Neural cell (in vitro differentiated cells): ENCODE measurements at regions not wholly inside any gene's neighbourhood (a gene's known extent, or its start where the extent isn't known, plus 50 kb on each side); places are given as distances from the start of the nearest gene placed in this dataset.

Experiments used
- H2AFZ ChIP-seq: fragments of 200-600, 300-800 bp; sonication (generic), shearing (Covaris generic); 2 replicates; pipeline ENCODE4 v1.6.0; 2014; ENCODE audit warnings: low read depth, mild to moderate bottlenecking, antibody characterized with exemption, low read length, moderate library complexity
- H3F3A ChIP-seq: fragments of 200-600 bp; shearing (Covaris generic); 2 replicates; pipeline ENCODE4 v1.6.1; 2016; ENCODE audit warnings: mild to moderate bottlenecking, moderate library complexity, mixed read lengths, antibody characterized with exemption, low read length; ENCODE audit not compliant: insufficient read depth, poor library complexity, severe bottlenecking
- H3K27ac ChIP-seq: fragments of 200-600, 300-800 bp; sonication (generic), shearing (Covaris generic); 2 replicates; pipeline ENCODE4 v1.5.1; 2014; ENCODE audit warnings: mild to moderate bottlenecking, low read length, moderate library complexity
- H3K27me3 ChIP-seq: fragments of 300-800, 200-600 bp; sonication (generic), shearing (Covaris generic); 2 replicates; pipeline ENCODE4 v1.6.0; 2014; ENCODE audit warnings: mild to moderate bottlenecking, low read depth, low read length, moderate library complexity; ENCODE audit not compliant: insufficient read depth
- H3K36me3 ChIP-seq: fragments of 300-800, 200-600 bp; sonication (generic), shearing (Covaris generic); 2 replicates; pipeline ENCODE4 v1.5.1; 2014; ENCODE audit warnings: mild to moderate bottlenecking, antibody characterized with exemption, low read length, moderate library complexity; ENCODE audit not compliant: insufficient read depth
- H3K4me2 ChIP-seq: fragments of 300-800, 200-600 bp; sonication (generic), shearing (Covaris generic); 2 replicates; pipeline ENCODE4 v1.6.0; 2014; ENCODE audit warnings: mild to moderate bottlenecking, low read length
- H3K4me3 ChIP-seq: fragments of 300-800, 200-600 bp; sonication (generic), shearing (Covaris generic); 2 replicates; pipeline ENCODE4 v1.5.1; 2014; ENCODE audit warnings: mild to moderate bottlenecking, low read length, moderate library complexity
- H3K79me2 ChIP-seq: fragments of 200-600 bp; shearing (Covaris generic); replicated peaks from 2 replicates; pipeline ENCODE4 v1.6.0; 2014; ENCODE audit warnings: mild to moderate bottlenecking, low read length, moderate library complexity; ENCODE audit not compliant: insufficient read depth
- H3K9ac ChIP-seq: fragments of 300-800, 200-600 bp; sonication (generic), shearing (Covaris generic); 2 replicates; pipeline ENCODE4 v1.6.1; 2016; ENCODE audit warnings: mild to moderate bottlenecking, low read length, mixed read lengths
- H3K9me2 ChIP-seq: fragments of 200-600 bp; shearing (Covaris generic); 2 replicates; pipeline ENCODE4 v1.6.1; 2016; ENCODE audit warnings: mild to moderate bottlenecking, low read length, mixed read lengths; ENCODE audit not compliant: insufficient read depth
- H3K9me3 ChIP-seq: fragments of 200-600, 300-800 bp; sonication (generic), shearing (Covaris generic); 2 replicates; pipeline ENCODE4 v1.6.1; 2016; ENCODE audit warnings: mild to moderate bottlenecking, mixed run types, low read length, moderate library complexity, mixed read lengths
- H4K20me1 ChIP-seq: fragments of 200-600 bp; shearing (Covaris generic); 2 replicates; pipeline ENCODE4 v1.6.1; 2016; ENCODE audit warnings: mild to moderate bottlenecking, mixed run types; ENCODE audit not compliant: insufficient read depth
- EP300 ChIP-seq: fragments of 450-650 bp; conservative IDR thresholded peaks from 2 replicates; pipeline ENCODE4 v1.6.1; 2014; ENCODE audit warnings: antibody characterized with exemption, mild to moderate bottlenecking, moderate library complexity; ENCODE audit not compliant: poor library complexity, severe bottlenecking
- EZH2 ChIP-seq: fragments of 200-600, 300-800 bp; shearing (Covaris generic), sonication (generic); IDR thresholded peaks from 2 replicates; pipeline ENCODE4 v1.6.1; 2014; ENCODE audit warnings: antibody characterized with exemption, low read length, borderline replicate concordance, mild to moderate bottlenecking; ENCODE audit not compliant: insufficient read depth, poor library complexity, severe bottlenecking
- MXI1 ChIP-seq: fragments of 450-650 bp; conservative IDR thresholded peaks from 2 replicates; pipeline ENCODE4 v1.6.1; 2014; ENCODE audit warnings: antibody characterized with exemption, mild to moderate bottlenecking; ENCODE audit not compliant: poor library complexity, severe bottlenecking
- POLR2AphosphoS5 ChIP-seq: IDR thresholded peaks from 2 replicates; pipeline ENCODE4 v1.6.1; 2012
- RAD21 ChIP-seq: fragments of 450-650 bp; conservative IDR thresholded peaks from 2 replicates; pipeline ENCODE4 v1.6.1; 2014; ENCODE audit warnings: antibody characterized with exemption, mild to moderate bottlenecking, moderate library complexity
- SMC3 ChIP-seq: fragments of 450-650 bp; conservative IDR thresholded peaks from 2 replicates; pipeline ENCODE4 v1.6.1; 2014; ENCODE audit warnings: antibody characterized with exemption, mild to moderate bottlenecking, moderate library complexity; ENCODE audit not compliant: poor library complexity
- TAF1 ChIP-seq: IDR thresholded peaks from 2 replicates; pipeline ENCODE4 v1.6.1; 2012; ENCODE audit warnings: low read depth
- TF ChIP-seq, protein P1 (sequence below): IDR thresholded peaks from 2 replicates; pipeline ENCODE4 v1.6.1; 2012; ENCODE audit warnings: borderline replicate concordance
- TF ChIP-seq, protein P2 (sequence below): fragments of 450-650 bp; IDR thresholded peaks from 2 replicates; pipeline ENCODE4 v1.5.1; 2014; ENCODE audit warnings: antibody characterized with exemption, mild to moderate bottlenecking, moderate library complexity; ENCODE audit not compliant: poor library complexity, severe bottlenecking

GRCh38 chr20:24334830-24335229 is 134.6 kb upstream of the SYNDIG1 start:
- Histone ChIP-seq H3K4me2 (no peak overlapping the region), H4K20me1 (no peaks in the 10 kb centered on the region), H3K27ac (no peak overlapping the region), H3K4me3 (no peak overlapping the region), H3K27me3 (no peaks in the 10 kb centered on the region), H3K9ac (no peak overlapping the region), H3K79me2 (no peaks in the 10 kb centered on the region), H3K9me2 (no peaks in the 10 kb centered on the region), H3K36me3 (no peaks in the 10 kb centered on the region), H2AFZ (no peak overlapping the region), H3F3A (no peaks in the 10 kb centered on the region), H3K9me3 (no peaks in the 10 kb centered on the region)
- TF ChIP-seq, protein P1, sequence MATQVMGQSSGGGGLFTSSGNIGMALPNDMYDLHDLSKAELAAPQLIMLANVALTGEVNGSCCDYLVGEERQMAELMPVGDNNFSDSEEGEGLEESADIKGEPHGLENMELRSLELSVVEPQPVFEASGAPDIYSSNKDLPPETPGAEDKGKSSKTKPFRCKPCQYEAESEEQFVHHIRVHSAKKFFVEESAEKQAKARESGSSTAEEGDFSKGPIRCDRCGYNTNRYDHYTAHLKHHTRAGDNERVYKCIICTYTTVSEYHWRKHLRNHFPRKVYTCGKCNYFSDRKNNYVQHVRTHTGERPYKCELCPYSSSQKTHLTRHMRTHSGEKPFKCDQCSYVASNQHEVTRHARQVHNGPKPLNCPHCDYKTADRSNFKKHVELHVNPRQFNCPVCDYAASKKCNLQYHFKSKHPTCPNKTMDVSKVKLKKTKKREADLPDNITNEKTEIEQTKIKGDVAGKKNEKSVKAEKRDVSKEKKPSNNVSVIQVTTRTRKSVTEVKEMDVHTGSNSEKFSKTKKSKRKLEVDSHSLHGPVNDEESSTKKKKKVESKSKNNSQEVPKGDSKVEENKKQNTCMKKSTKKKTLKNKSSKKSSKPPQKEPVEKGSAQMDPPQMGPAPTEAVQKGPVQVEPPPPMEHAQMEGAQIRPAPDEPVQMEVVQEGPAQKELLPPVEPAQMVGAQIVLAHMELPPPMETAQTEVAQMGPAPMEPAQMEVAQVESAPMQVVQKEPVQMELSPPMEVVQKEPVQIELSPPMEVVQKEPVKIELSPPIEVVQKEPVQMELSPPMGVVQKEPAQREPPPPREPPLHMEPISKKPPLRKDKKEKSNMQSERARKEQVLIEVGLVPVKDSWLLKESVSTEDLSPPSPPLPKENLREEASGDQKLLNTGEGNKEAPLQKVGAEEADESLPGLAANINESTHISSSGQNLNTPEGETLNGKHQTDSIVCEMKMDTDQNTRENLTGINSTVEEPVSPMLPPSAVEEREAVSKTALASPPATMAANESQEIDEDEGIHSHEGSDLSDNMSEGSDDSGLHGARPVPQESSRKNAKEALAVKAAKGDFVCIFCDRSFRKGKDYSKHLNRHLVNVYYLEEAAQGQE = no peak
- TF ChIP-seq RAD21 (no peak), TAF1 (no peak), POLR2AphosphoS5 (no peak), EZH2 (no peak)
- TF ChIP-seq, protein P2, sequence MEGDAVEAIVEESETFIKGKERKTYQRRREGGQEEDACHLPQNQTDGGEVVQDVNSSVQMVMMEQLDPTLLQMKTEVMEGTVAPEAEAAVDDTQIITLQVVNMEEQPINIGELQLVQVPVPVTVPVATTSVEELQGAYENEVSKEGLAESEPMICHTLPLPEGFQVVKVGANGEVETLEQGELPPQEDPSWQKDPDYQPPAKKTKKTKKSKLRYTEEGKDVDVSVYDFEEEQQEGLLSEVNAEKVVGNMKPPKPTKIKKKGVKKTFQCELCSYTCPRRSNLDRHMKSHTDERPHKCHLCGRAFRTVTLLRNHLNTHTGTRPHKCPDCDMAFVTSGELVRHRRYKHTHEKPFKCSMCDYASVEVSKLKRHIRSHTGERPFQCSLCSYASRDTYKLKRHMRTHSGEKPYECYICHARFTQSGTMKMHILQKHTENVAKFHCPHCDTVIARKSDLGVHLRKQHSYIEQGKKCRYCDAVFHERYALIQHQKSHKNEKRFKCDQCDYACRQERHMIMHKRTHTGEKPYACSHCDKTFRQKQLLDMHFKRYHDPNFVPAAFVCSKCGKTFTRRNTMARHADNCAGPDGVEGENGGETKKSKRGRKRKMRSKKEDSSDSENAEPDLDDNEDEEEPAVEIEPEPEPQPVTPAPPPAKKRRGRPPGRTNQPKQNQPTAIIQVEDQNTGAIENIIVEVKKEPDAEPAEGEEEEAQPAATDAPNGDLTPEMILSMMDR = no peak

DNA sequence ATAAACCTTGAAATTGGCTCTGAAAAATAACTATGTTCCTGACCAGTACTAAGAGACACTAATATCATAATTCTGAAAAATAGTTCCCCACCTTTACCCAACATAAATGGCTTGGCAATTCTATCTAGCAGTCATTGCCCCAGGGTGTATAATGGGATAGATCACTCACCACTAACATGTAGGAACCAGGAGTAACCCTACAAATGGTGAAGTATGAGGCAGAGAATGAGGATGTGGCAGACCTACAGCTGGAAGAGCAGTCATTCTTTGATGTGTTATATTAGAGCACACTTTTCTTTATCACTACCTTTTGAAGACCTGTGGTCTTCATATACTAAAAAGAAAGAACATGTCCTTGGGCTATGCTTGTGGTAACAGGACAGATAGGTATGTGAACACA is 136.5 kb upstream of the SYNDIG1 start:
- no peaks in the 10 kb centered on the region for H3K9me3 ChIP-seq
- TF ChIP-seq SMC3 (no peak), POLR2AphosphoS5 (no peak), EZH2 (no peak), RAD21 (no peak), EP300 (no peak), MXI1 (no peak), TAF1 (no peak)
- TF ChIP-seq, protein P1 = no peak
- TF ChIP-seq, protein P2 = no peak
- H3K9me2 ChIP-seq = no peaks in the 10 kb centered on the region
- H3K4me3 ChIP-seq = no peak overlapping the region
- H3K27me3 ChIP-seq = no peaks in the 10 kb centered on the region
- no peaks in the 10 kb centered on the region for H3K79me2 ChIP-seq
- no peak overlapping the region for H2AFZ ChIP-seq
- H3K27ac ChIP-seq = no peak overlapping the region
- H4K20me1 ChIP-seq = no peaks in the 10 kb centered on the region
- no peaks in the 10 kb centered on the region for H3K36me3 ChIP-seq
- H3F3A ChIP-seq = no peaks in the 10 kb centered on the region
- no peak overlapping the region for H3K4me2 ChIP-seq
- H3K9ac ChIP-seq = no peak overlapping the region
